RWPE2 (cell line): ENCODE measurements at regions not wholly inside any gene's neighbourhood (a gene's known extent, or its start where the extent isn't known, plus 50 kb on each side); places are given as distances from the start of the nearest gene placed in this dataset.
"Not testable (repeated sequence)": the region's sequence is repeated elsewhere in the genome, so short reads cannot be mapped to it uniquely, and the experiment has no call there.

ENCODE experiments used
- ATAC-seq: fragments of 200-7000 bp; cut with Tn5 transposase; 3 replicates; pipeline ENCODE4 v1.9.1; 2021; ENCODE audit warnings: low read depth
- DNase-seq: peaks from one replicate; pipeline ENCODE4 v3.0.0-alpha.2; 2020; ENCODE audit warnings: low spot score
- H3K27ac ChIP-seq: fragments of 450-650 bp; 2 replicates; pipeline ENCODE4 v1.5.1; 2017; ENCODE audit warnings: mild to moderate bottlenecking; ENCODE audit not compliant: poor library complexity, severe bottlenecking
- H3K27me3 ChIP-seq: fragments of 250-450 bp; sonication (Bioruptor Pico); 2 replicates; pipeline ENCODE4 v1.5.1; 2021; ENCODE audit warnings: mild to moderate bottlenecking, moderate library complexity; ENCODE audit not compliant: insufficient read depth, poor library complexity, severe bottlenecking
- H3K36me3 ChIP-seq: fragments of 250-450 bp; sonication (Bioruptor Pico); 2 replicates; pipeline ENCODE4 v1.5.1; 2020; ENCODE audit warnings: low read depth, mild to moderate bottlenecking, moderate library complexity
- H3K4me1 ChIP-seq: fragments of 250-450 bp; sonication (Bioruptor Pico); 2 replicates; pipeline ENCODE4 v1.5.1; 2021; ENCODE audit warnings: mild to moderate bottlenecking, moderate library complexity; ENCODE audit not compliant: insufficient read depth, poor library complexity, severe bottlenecking
- H3K4me3 ChIP-seq: fragments of 250-450 bp; sonication (Bioruptor Pico); 2 replicates; pipeline ENCODE4 v1.5.1; 2021; ENCODE audit warnings: mild to moderate bottlenecking, moderate library complexity; ENCODE audit not compliant: severe bottlenecking
- H3K9me3 ChIP-seq: fragments of 250-450 bp; sonication (Bioruptor Pico); 2 replicates; pipeline ENCODE4 v1.5.1; 2021; ENCODE audit warnings: mild to moderate bottlenecking, moderate library complexity; ENCODE audit not compliant: severe bottlenecking

DNA sequence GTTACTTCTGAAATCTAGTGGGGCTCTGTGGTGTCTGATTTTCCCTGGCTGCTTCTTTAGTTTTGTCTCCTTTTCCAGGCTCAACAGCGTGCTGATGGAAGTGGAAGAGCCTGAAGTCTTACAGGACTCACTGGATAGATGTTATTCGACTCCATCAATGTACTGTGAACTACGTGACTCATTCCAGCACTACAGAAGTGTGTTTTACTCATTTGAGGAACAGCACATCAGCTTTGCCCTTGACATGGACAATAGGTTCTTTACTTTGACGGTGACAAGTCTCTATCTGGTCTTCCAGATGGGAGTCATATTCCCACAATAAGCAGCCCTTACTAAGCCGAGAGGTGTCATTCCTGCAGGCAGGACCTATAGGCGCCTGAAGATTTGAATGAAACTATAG lies 51.1 kb downstream of the NBPF8 start:
- not testable (repeated sequence) for H3K27ac ChIP-seq, DNase-seq, H3K4me1 ChIP-seq, H3K36me3 ChIP-seq, H3K27me3 ChIP-seq, H3K9me3 ChIP-seq, ATAC-seq, H3K4me3 ChIP-seq

DNA sequence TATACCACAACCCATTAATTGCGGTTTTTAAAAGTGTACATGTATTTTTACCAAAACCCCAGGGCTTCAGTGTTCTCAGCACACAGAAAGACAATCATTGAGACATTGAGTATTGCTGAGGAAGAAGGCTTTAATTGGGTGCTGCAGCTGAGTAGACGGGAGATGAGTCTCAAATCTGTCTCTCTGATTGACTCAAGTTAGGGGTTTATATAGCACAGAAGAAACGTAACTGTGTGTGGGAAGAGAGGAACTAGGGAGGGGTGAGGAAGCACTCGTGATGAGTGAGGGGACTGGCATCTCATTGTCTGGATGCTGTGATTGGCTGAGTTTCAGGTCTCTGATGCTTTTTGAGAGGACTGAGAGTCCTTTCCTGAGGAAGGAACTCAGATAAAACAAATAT lies 62.8 kb downstream of the NBPF8 start:
- not testable (repeated sequence) for ATAC-seq, H3K9me3 ChIP-seq, H3K4me3 ChIP-seq, DNase-seq, H3K4me1 ChIP-seq, H3K36me3 ChIP-seq, H3K27ac ChIP-seq, H3K27me3 ChIP-seq

DNA sequence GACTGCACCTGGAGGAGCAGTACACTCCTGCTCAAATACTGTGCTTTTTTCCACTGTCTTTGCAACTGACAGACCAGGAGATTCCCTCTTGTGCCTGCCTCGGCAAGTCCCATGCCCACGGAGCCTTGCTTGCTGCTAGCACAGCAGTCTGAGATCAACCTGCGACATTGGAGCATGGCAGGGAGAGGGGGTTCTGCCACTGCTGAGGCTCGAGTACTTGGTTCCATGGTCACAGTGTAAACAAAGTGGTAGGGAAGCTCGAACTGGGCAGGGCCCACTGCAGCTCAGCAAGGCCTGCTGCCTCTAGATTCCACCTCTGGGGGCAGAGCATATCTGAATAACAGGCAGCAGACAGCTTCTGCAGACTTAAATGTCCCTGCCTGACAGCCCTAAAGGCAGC lies 63.6 kb downstream of the NBPF8 start:
- H3K27me3 ChIP-seq, H3K4me1 ChIP-seq, DNase-seq, H3K4me3 ChIP-seq, H3K9me3 ChIP-seq, H3K36me3 ChIP-seq, H3K27ac ChIP-seq, ATAC-seq: not testable (repeated sequence)

DNA sequence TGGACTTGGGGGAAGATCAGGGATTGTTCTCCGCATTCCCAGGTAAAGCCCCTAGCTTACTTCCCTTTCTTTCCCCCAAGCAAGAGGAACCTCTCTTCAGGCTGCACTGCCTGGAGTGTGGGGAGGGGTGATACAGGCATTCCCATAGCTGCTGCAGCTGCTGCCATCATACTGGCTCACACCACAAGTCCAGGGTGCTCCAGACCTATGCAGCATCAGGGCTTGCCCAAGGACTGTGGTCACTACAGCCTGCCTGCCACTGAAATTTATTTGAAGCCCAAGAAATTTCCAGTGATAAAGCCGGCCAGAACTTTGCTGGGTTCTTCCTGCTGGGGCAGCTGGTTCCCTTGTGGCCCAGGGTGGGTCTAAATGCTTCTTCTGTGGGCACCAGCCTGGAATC lies 72.7 kb downstream of the NBPF8 start:
- ATAC-seq = not testable (repeated sequence)

DNA sequence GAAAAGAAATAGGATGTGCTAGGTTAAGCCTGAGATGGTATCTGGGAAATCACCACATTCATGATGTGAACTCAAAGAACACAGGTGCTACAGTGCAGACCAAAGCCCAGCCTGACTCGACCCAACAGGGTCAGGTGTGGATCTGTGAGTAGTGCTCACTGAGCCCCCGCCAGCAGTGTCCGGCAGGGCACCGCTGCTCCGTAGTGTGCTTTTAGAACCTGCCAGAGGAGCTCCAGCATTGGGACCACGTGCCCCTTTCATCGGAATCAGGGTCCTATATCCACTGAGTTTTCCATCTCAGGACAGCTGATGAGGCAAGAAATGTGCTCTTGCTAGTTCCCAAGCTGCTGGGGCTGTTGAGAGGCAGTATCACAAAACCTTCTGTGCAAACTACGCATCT lies 74.4 kb downstream of the NBPF8 start:
- H3K4me1 ChIP-seq, H3K27me3 ChIP-seq, H3K27ac ChIP-seq, ATAC-seq, H3K9me3 ChIP-seq, H3K36me3 ChIP-seq, DNase-seq, H3K4me3 ChIP-seq: not testable (repeated sequence)

More for the DNA sequence above, 72.7 kb downstream of the NBPF8 start:
- DNase-seq, H3K27ac ChIP-seq, H3K9me3 ChIP-seq, H3K36me3 ChIP-seq, H3K27me3 ChIP-seq, H3K4me1 ChIP-seq, H3K4me3 ChIP-seq: not testable (repeated sequence)

DNA sequence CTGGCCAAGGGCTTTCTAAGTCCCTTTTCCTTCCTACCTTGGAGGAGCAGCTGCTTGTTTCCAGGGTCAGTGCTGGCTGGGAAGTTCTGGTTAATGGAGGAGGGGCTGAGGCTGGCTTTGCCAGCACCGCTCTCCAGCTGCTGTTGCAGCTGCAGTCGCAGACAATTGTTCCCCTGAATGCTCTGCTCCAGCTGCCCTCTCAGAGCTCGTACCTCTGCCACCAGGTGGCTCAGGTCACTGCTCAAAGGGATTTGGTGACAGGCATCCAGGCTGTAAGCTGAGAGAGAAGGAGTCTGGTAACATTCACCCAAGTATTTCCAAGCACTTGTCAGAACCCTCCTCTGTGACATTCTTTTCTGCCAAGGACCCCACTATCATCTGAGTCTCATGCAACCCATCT lies 82.3 kb downstream of the NBPF8 start:
- H3K4me1 ChIP-seq, H3K27me3 ChIP-seq, H3K4me3 ChIP-seq, H3K9me3 ChIP-seq, H3K36me3 ChIP-seq, ATAC-seq, H3K27ac ChIP-seq, DNase-seq: not testable (repeated sequence)

DNA sequence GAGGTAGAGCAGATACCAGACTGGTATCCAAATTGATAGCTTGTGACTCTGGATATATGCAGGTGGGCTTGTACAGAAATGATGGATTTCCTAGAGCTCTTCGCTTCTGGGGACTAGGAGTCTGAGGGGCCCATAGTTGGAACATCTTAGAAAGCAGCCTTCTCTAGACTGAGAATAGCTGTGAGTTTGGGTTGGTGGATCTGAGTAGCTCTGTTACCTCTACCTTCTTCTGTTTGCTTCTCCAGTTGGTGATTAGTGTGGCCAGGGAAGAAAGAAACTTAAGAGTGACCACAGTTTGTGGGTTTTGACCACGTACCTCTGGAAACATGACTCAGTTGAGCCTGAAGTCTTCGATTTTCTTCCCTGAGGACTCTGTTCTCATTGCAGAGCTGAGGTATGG lies 88.4 kb downstream of the NBPF8 start:
- H3K27me3 ChIP-seq, H3K36me3 ChIP-seq, H3K9me3 ChIP-seq, DNase-seq, H3K4me1 ChIP-seq, ATAC-seq, H3K27ac ChIP-seq, H3K4me3 ChIP-seq: not testable (repeated sequence)

DNA sequence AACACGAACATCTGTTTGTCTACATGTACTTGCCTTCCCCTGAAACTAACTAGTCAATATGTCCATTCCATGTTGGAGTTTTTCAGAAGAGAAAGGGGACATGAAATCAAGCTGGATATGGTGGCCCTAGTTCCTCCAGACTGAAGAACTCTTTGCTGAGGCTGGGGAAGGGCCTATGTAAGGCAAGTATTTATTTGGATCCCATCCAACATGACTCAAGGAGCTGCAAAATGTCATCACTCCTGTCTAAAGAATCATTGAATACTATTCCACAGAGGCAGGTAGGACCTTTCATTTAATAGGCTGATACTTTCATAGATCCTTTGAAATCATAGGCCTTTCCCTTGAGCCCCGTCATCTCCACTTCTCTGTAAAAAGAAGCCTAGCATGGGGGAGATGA lies 91.5 kb downstream of the NBPF8 start:
- DNase-seq, H3K9me3 ChIP-seq, H3K4me3 ChIP-seq, H3K36me3 ChIP-seq, H3K27ac ChIP-seq, H3K4me1 ChIP-seq, H3K27me3 ChIP-seq: not testable (repeated sequence)
- ATAC-seq = peak; percentile 77

DNA sequence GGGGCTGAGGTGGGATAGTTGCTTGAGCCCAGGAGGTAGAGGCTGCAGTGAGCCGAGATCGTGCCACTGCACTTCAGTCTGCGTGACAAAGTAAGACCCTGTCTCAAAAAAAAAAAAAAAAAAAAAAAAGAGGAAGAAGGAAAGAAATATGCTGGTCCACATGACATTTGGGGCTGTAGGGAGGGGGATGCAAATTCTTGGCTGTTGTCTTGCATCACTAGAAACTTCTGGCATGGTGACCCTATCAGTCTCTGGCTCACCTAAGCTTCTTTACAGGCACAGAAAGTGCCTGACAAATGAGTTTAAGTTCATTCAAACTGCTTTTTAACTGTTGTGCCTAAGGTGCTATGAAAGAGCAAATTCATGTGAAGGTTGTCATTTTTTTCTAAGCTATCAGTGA lies 93.5 kb downstream of the NBPF8 start:
- not testable (repeated sequence) for H3K9me3 ChIP-seq, H3K36me3 ChIP-seq, DNase-seq, H3K4me3 ChIP-seq, H3K4me1 ChIP-seq, H3K27me3 ChIP-seq, ATAC-seq, H3K27ac ChIP-seq

DNA sequence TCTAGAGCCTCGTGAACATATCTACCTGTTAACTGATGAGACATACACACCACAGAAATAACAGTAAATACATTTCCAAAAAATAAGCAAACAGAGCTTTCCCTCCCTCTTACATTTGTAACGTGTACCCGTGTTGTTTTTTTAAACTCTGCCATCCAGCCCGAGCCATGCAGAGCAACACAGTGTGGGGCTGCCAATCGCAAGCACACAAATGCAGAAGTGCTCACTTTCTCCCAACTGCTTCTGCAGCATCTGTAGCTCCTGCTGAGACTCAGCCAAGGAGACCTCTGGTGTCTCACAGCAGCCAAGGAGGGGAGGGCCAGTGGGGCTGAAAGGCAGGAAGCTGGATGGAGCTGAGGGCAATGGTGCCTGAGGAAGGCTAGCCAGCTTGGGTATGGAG lies 94.4 kb downstream of the NBPF8 start:
- not testable (repeated sequence) for H3K9me3 ChIP-seq, DNase-seq, ATAC-seq, H3K4me1 ChIP-seq, H3K27ac ChIP-seq, H3K36me3 ChIP-seq, H3K4me3 ChIP-seq, H3K27me3 ChIP-seq

DNA sequence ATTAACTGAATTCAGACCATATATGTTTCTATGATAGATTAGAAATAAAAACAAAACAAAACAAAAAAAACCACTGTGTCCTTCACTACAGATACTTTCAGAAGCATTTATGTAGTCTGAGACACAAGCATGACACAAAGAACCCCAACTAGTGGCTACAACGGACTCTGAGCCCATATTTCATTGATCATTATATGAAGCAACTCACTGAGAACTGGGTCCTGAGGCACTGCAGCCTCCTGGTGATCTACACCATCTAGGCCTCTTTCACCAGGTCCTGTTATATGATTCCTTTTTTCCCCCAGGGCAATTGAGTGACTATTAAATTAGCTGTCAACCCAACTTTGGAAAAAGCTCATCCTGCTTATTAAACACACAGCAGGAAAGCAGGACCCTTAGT lies 98.3 kb downstream of the NBPF8 start:
- not testable (repeated sequence) for H3K4me1 ChIP-seq, H3K4me3 ChIP-seq, DNase-seq, H3K9me3 ChIP-seq, ATAC-seq, H3K27ac ChIP-seq, H3K36me3 ChIP-seq, H3K27me3 ChIP-seq

DNA sequence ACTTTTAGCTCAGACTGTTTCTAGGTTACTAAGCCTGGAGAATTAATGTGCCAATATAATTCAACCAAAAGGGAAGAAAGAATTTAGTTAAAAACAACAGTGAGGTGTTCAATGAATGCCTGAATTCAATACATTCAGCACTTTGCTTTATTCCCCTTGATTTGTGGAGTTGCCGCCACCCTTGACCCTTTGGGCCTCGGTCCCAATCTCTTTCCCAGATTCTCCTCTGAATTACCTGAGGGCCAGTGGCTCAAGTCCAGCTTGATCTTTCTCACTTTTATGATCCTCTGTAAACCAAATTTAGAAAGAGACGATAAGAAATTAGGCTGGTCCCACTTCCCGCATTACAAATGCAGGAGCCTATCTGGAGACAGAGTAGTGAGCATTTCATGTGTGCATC lies 98.7 kb downstream of the NBPF8 start:
- not testable (repeated sequence) for H3K27me3 ChIP-seq, H3K27ac ChIP-seq, H3K4me3 ChIP-seq, H3K4me1 ChIP-seq, ATAC-seq, DNase-seq, H3K9me3 ChIP-seq, H3K36me3 ChIP-seq
